ENCODE measurements at regions not wholly inside any gene's neighbourhood (a gene's known extent, or its start where the extent isn't known, plus 50 kb on each side); places are given as distances from the start of the nearest gene placed in this dataset.

- intact Hi-C loops (cut with DNase I), result loop anchor here (10.0 kb wide), 2 partner anchors 96 to 106 kb away; partner anchors contain the start of gene SEPTIN7 (in 1 of the 2)
- Histone ChIP-seq H3K4me1 (replicated peaks in 1 of 2) (peaks cover 0 to 5% of the 10 kb centered on the region in 2 donors), H3K27ac (no peak overlapping the region), H3K36me3 (replicated peaks in 1 of 2) (peaks cover 0 to 42% of the 10 kb centered on the region in 2 donors), H3K9me3 (replicated peaks in 1 of 3) (no peaks in the 10 kb centered on the region), H3K4me3 (no peak overlapping the region), H3K27me3 (no peaks in the 10 kb centered on the region)
- no peak for DNase-seq
- 90 to 98% (median 95%) methylated on average over 2 of the region's 2 CpGs for WGBS, 4 donors
- TF ChIP-seq CTCF (IDR thresholded peaks at IDR 0.05), result no peak
- no peak for TF ChIP-seq POLR2A (IDR thresholded peaks at IDR 0.05)
Observed at GRCh38 chr7:35900651-35901050, 99.8 kb downstream of the SEPTIN7 start.

- no peaks in the 10 kb centered on the region for H3K4me1 ChIP-seq (replicated peaks in 1 of 2)
- peaks cover 0 to 26% of the 10 kb centered on the region in 2 donors for H3K36me3 ChIP-seq (replicated peaks in 1 of 2)
- WGBS, 4 donors, result 68 to 83% (median 74%) methylated on average over 5 of the region's 5 CpGs
- intact Hi-C loops (cut with DNase I), result loop anchor here (5.0 to 10.0 kb wide), 4 partner anchors 101 to 198 kb away; partner anchors contain the start of gene SEPTIN7 (in 1 of the 2)
- TF ChIP-seq POLR2A (IDR thresholded peaks at IDR 0.05), result no peak
- TF ChIP-seq CTCF (IDR thresholded peaks at IDR 0.05), result no peak
- H3K9me3 ChIP-seq (replicated peaks in 1 of 3), result no peaks in the 10 kb centered on the region
- H3K4me3 ChIP-seq, result no peak overlapping the region
- no peak overlapping the region for H3K27ac ChIP-seq
- no peaks in the 10 kb centered on the region for H3K27me3 ChIP-seq
- DNase-seq, result peak in 2 of 7 donors; percentile 10
Observed at GRCh38 chr7:35905555-35905954, 104.7 kb downstream of the SEPTIN7 start.

GRCh38 chr7:35906191-35906908, 105.5 kb downstream of the SEPTIN7 start:
- H3K36me3 ChIP-seq (replicated peaks in 1 of 2), result peaks cover 0 to 20% of the 10 kb centered on the region in 2 donors
- intact Hi-C loops (cut with DNase I), result loop anchor here (5.0 to 10.0 kb wide), 4 partner anchors 102 to 199 kb away; partner anchors contain the start of gene SEPTIN7 (in 1 of the 2)
- H3K27ac ChIP-seq, result no peak overlapping the region
- H3K27me3 ChIP-seq, result no peaks in the 10 kb centered on the region
- TF ChIP-seq POLR2A (IDR thresholded peaks at IDR 0.05), result no peak
- peak; percentile 86 to 97 (median 96) for TF ChIP-seq CTCF (IDR thresholded peaks at IDR 0.05)
- DNase-seq, result peak; percentile 48 to 89 (median 71)
- no peak overlapping the region for H3K4me3 ChIP-seq
- no peaks in the 10 kb centered on the region for H3K9me3 ChIP-seq (replicated peaks in 1 of 3)
- no peaks in the 10 kb centered on the region for H3K4me1 ChIP-seq (replicated peaks in 1 of 2)
- WGBS, 4 donors, result 48 to 61% (median 54%) methylated on average over 2 of the region's 2 CpGs

GRCh38 chr7:35908331-35909216, 107.7 kb downstream of the SEPTIN7 start:
- H3K4me1 ChIP-seq (replicated peaks in 1 of 2), result no peaks in the 10 kb centered on the region
- no peaks in the 10 kb centered on the region for H3K9me3 ChIP-seq (replicated peaks in 1 of 3)
- H3K27me3 ChIP-seq, result no peaks in the 10 kb centered on the region
- WGBS, 4 donors, result 62 to 76% (median 66%) methylated on average over 11 of the region's 11 CpGs
- no peak for DNase-seq
- H3K27ac ChIP-seq, result no peak overlapping the region
- H3K4me3 ChIP-seq, result no peak overlapping the region
- peaks cover 0 to 20% of the 10 kb centered on the region in 2 donors for H3K36me3 ChIP-seq (replicated peaks in 1 of 2)
- intact Hi-C loops (cut with DNase I), result loop anchor here (5.0 to 10.0 kb wide), 4 partner anchors 104 to 201 kb away; partner anchors contain the start of gene SEPTIN7 (in 1 of the 2)
- TF ChIP-seq CTCF (IDR thresholded peaks at IDR 0.05) (no peak), POLR2A (IDR thresholded peaks at IDR 0.05) (no peak)

Measured in adrenal gland (tissue), 9 donors.